Ishikawa (cell line): ENCODE measurements at regions not wholly inside any gene's neighbourhood (a gene's known extent, or its start where the extent isn't known, plus 50 kb on each side); places are given as distances from the start of the nearest gene placed in this dataset.

ENCODE experiments used
- CEBPB ChIP-seq: IDR thresholded peaks from 2 replicates; pipeline ENCODE4 v1.6.1; 2012
- CREB1 ChIP-seq: IDR thresholded peaks from 2 replicates; pipeline ENCODE4 v1.6.1; 2012; ENCODE audit warnings: low read depth
- EGR1 ChIP-seq: IDR thresholded peaks from 2 replicates; pipeline ENCODE4 v1.6.1; 2012
- EP300 ChIP-seq: IDR thresholded peaks from 2 replicates; pipeline ENCODE4 v1.6.1; 2012; ENCODE audit warnings: borderline replicate concordance
- FOXM1 ChIP-seq: IDR thresholded peaks from 2 replicates; pipeline ENCODE4 v1.6.1; 2012; ENCODE audit warnings: low read depth, borderline replicate concordance
- NFIC ChIP-seq: IDR thresholded peaks from 2 replicates; pipeline ENCODE4 v1.6.1; 2012
- RAD21 ChIP-seq: IDR thresholded peaks from 2 replicates; pipeline ENCODE4 v1.6.1; 2012; ENCODE audit warnings: low read depth
- TAF1 ChIP-seq: IDR thresholded peaks from 2 replicates; pipeline ENCODE4 v1.6.1; 2012; ENCODE audit warnings: low read depth, mild to moderate bottlenecking
- TCF12 ChIP-seq: IDR thresholded peaks from 2 replicates; pipeline ENCODE4 v1.6.1; 2012; ENCODE audit warnings: low read depth
- TEAD4 ChIP-seq: IDR thresholded peaks from 2 replicates; pipeline ENCODE4 v1.6.1; 2012
- YY1 ChIP-seq: IDR thresholded peaks from 2 replicates; pipeline ENCODE4 v1.6.1; 2012; ENCODE audit warnings: low read depth
- ZBTB7A ChIP-seq: IDR thresholded peaks from 2 replicates; pipeline ENCODE4 v1.6.1; 2012; ENCODE audit warnings: low read depth
- TF ChIP-seq, protein P1 (sequence below): IDR thresholded peaks from 2 replicates; pipeline ENCODE4 v1.6.1; 2012; ENCODE audit warnings: low read depth, mild to moderate bottlenecking
- TF ChIP-seq, protein P2 (sequence below): IDR thresholded peaks from 2 replicates; pipeline ENCODE4 v1.6.1; 2012
- TF ChIP-seq, protein P3 (sequence below): IDR thresholded peaks from 2 replicates; pipeline ENCODE4 v1.6.1; 2012

DNA sequence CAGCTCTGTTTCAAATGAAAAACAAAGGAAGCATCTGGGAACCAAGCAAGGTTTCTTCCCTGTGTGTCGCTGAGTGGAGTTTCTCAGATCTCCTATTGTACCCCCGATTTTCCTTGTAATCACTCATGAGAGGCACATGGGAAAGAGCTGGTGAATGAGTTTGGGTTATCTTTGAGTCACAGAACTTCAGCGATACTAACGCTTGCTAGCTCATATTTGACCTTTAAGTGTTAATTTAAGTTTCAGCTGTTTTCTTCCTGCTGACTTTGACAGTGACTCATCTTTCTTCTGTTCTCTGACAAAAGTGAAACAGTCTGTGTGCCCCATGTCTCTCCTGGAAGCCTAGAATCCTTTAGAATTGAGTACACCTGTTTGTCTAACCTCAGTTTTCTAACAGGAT, 261.1 kb upstream of the RGS17 start:
- TF ChIP-seq EGR1: no peak
- no peak for TF ChIP-seq CEBPB
- no peak for TF ChIP-seq CREB1
- TF ChIP-seq YY1: no peak
- TF ChIP-seq, protein P1, sequence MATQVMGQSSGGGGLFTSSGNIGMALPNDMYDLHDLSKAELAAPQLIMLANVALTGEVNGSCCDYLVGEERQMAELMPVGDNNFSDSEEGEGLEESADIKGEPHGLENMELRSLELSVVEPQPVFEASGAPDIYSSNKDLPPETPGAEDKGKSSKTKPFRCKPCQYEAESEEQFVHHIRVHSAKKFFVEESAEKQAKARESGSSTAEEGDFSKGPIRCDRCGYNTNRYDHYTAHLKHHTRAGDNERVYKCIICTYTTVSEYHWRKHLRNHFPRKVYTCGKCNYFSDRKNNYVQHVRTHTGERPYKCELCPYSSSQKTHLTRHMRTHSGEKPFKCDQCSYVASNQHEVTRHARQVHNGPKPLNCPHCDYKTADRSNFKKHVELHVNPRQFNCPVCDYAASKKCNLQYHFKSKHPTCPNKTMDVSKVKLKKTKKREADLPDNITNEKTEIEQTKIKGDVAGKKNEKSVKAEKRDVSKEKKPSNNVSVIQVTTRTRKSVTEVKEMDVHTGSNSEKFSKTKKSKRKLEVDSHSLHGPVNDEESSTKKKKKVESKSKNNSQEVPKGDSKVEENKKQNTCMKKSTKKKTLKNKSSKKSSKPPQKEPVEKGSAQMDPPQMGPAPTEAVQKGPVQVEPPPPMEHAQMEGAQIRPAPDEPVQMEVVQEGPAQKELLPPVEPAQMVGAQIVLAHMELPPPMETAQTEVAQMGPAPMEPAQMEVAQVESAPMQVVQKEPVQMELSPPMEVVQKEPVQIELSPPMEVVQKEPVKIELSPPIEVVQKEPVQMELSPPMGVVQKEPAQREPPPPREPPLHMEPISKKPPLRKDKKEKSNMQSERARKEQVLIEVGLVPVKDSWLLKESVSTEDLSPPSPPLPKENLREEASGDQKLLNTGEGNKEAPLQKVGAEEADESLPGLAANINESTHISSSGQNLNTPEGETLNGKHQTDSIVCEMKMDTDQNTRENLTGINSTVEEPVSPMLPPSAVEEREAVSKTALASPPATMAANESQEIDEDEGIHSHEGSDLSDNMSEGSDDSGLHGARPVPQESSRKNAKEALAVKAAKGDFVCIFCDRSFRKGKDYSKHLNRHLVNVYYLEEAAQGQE: no peak
- TF ChIP-seq, protein P2, sequence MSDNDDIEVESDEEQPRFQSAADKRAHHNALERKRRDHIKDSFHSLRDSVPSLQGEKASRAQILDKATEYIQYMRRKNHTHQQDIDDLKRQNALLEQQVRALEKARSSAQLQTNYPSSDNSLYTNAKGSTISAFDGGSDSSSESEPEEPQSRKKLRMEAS: no peak
- no peak for TF ChIP-seq TAF1
- TF ChIP-seq TEAD4: no peak
- no peak for TF ChIP-seq TCF12
- TF ChIP-seq RAD21: no peak
- no peak for TF ChIP-seq ZBTB7A
- TF ChIP-seq FOXM1: no peak
- TF ChIP-seq NFIC: no peak
- TF ChIP-seq, protein P3, sequence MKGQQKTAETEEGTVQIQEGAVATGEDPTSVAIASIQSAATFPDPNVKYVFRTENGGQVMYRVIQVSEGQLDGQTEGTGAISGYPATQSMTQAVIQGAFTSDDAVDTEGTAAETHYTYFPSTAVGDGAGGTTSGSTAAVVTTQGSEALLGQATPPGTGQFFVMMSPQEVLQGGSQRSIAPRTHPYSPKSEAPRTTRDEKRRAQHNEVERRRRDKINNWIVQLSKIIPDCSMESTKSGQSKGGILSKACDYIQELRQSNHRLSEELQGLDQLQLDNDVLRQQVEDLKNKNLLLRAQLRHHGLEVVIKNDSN: no peak
- no peak for TF ChIP-seq EP300

DNA sequence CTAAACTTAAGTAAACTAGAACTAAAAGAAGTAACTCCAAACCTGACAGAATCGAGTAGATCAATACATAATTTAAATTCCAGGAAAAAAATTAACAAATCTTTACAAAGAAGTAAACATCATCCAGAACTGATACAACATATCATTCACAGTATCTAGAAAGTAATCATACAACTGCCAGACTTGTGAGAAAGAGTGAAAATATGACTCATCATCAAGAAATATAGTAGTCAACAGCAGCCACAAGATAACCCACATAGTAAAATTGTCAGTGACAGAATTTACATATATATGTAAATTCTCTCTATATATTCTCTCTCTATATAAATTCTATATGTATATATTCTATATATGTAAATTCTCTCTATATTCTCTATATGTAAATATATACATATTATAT, 242.8 kb upstream of the RGS17 start:
- TF ChIP-seq, protein P2: no peak
- no peak for TF ChIP-seq RAD21
- no peak for TF ChIP-seq NFIC
- no peak for TF ChIP-seq EP300
- TF ChIP-seq FOXM1: no peak
- TF ChIP-seq ZBTB7A: no peak
- TF ChIP-seq EGR1: no peak
- no peak for TF ChIP-seq TAF1
- no peak for TF ChIP-seq CEBPB
- no peak for TF ChIP-seq YY1
- TF ChIP-seq, protein P3: no peak
- no peak for TF ChIP-seq CREB1
- TF ChIP-seq, protein P1: no peak
- TF ChIP-seq TEAD4: no peak
- no peak for TF ChIP-seq TCF12

DNA sequence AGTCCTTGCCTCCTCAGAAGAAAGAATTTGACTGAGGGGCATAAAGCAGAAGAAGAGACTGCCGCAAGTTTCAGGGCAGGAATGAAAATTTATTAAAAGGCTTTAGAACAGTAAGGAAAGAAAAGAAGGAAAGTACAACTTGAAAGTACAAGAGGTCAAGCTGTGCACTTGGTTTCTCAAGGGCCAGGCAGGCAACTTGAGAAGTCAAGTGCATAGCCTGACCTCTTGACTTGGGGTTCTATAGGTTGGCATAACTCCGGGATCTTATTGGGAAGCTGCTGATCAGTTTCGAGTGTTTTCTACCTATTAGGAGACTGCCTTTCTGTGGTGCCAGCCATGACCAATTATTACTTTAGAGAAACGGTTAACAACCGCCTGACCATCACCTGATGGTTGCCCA, 237.0 kb upstream of the RGS17 start:
- TF ChIP-seq, protein P1: no peak
- TF ChIP-seq TEAD4: no peak

DNA sequence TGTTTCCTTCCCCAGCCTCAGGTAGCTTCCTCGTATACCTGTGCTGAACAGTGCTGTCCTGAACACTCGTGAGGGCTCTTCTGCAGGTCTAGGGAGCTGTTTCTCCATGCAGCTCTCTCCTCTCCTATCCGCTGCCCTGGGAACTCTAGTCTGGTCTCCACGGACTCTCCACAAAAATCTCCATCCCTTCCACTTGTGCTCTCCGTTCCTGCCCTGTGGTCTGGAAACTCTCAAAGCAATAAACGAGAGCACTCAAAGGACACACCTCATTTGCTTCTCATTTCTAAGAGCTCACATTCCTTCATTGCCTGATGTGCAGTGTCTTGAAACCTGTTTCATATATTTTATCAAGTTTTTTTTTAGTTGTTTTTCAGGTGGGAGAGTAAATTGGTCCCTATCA, 235.9 kb upstream of the RGS17 start:
- TF ChIP-seq, protein P1: no peak
- TF ChIP-seq NFIC (no peak), TCF12 (no peak), FOXM1 (no peak), EGR1 (no peak), EP300 (no peak), ZBTB7A (no peak), YY1 (no peak), TEAD4 (no peak), CREB1 (no peak), RAD21 (no peak), CEBPB (no peak), TAF1 (no peak)
- TF ChIP-seq, protein P3: no peak
- TF ChIP-seq, protein P2: no peak
